CD4-positive, alpha-beta T cell treated with Interferon alpha-2 for 1 hour (primary cell): ENCODE measurements at regions not wholly inside any gene's neighbourhood (a gene's known extent, or its start where the extent isn't known, plus 50 kb on each side); places are given as distances from the start of the nearest gene placed in this dataset.
"Not testable (repeated sequence)": the region's sequence is repeated elsewhere in the genome, so short reads cannot be mapped to it uniquely, and the experiment has no call there.

Experiments
- DNase-seq, 2 donors: peaks; one replicate each; pipeline ENCODE4 v3.0.0-alpha.2; 2020 to 2022

- no peak for DNase-seq
Measured at GRCh38 chr18:76307293-76307690, 187.8 kb downstream of the ZNF516 start.

- DNase-seq, result no peak
Measured at GRCh38 chr18:76306685-76307292, 188.3 kb downstream of the ZNF516 start.

GRCh38 chr18:76285866-76286265 is 209.2 kb downstream of the ZNF516 start:
- no peak for DNase-seq

- DNase-seq, result no peak
Measured at GRCh38 chr18:76281565-76281964, 213.5 kb downstream of the ZNF516 start.

GRCh38 chr18:76277801-76278200 is 217.2 kb downstream of the ZNF516 start:
- DNase-seq, result no peak

GRCh38 chr18:76275727-76276313 is 219.2 kb downstream of the ZNF516 start:
- DNase-seq, result no peak

- DNase-seq, result no peak
Measured at GRCh38 chr18:76274468-76275289, 220.4 kb downstream of the ZNF516 start.

- no peak for DNase-seq
Measured at GRCh38 chr18:76273956-76274355, 221.1 kb downstream of the ZNF516 start.

- DNase-seq, result no peak
Measured at GRCh38 chr18:76273036-76273545, 222.0 kb downstream of the ZNF516 start.

GRCh38 chr18:76267423-76267822 is 227.6 kb downstream of the ZNF516 start:
- not testable (repeated sequence) for DNase-seq

- DNase-seq, result no peak
Measured at GRCh38 chr18:76266236-76266991, 228.6 kb downstream of the ZNF516 start.

GRCh38 chr18:76265497-76266235 is 229.4 kb downstream of the ZNF516 start:
- DNase-seq, result no peak

GRCh38 chr18:76264876-76265250 is 230.2 kb downstream of the ZNF516 start:
- no peak for DNase-seq

- no peak for DNase-seq
Measured at GRCh38 chr18:76264198-76264875, 230.7 kb downstream of the ZNF516 start.

GRCh38 chr18:76263046-76264005 is 231.7 kb downstream of the ZNF516 start:
- no peak for DNase-seq

- DNase-seq, result no peak
Measured at GRCh38 chr18:76260941-76261472, 234.0 kb downstream of the ZNF516 start.

GRCh38 chr18:76259711-76260110 is 235.3 kb downstream of the ZNF516 start:
- no peak for DNase-seq

- DNase-seq, result no peak
Measured at GRCh38 chr18:76259096-76259495, 235.9 kb downstream of the ZNF516 start.

GRCh38 chr18:76258209-76258608 is 236.8 kb downstream of the ZNF516 start:
- no peak for DNase-seq

GRCh38 chr18:76255070-76255683 is 239.9 kb downstream of the ZNF516 start:
- DNase-seq, result no peak
